Keratinocyte (primary cell): ENCODE measurements at regions not wholly inside any gene's neighbourhood (a gene's known extent, or its start where the extent isn't known, plus 50 kb on each side); places are given as distances from the start of the nearest gene placed in this dataset.
"Not testable (repeated sequence)": the region's sequence is repeated elsewhere in the genome, so short reads cannot be mapped to it uniquely, and the experiment has no call there.

Experiments used
- EZH2 ChIP-seq: IDR thresholded peaks from one replicate; pipeline ENCODE4 v1.6.1; 2012; ENCODE audit warnings: inconsistent platforms, mild to moderate bottlenecking, low read length, moderate library complexity
- TF ChIP-seq, protein P1 (sequence below), 3 experiments: IDR thresholded peaks in 1 of 3; conservative IDR thresholded peaks in 1 of 3; optimal IDR thresholded peaks in 1 of 3; 2 replicates in 2 of 3; 3 replicates in 1 of 3; pipeline versions ENCODE3 to v1.5.1; 2011; ENCODE audit warnings: low read length in 3 of 3, mild to moderate bottlenecking in 3 of 3, moderate library complexity in 2 of 3, control low read depth in 1 of 3, inconsistent platforms in 1 of 3; ENCODE audit not compliant: insufficient read depth in 2 of 3; ENCODE audit errors: extremely low read depth in 1 of 3

DNA sequence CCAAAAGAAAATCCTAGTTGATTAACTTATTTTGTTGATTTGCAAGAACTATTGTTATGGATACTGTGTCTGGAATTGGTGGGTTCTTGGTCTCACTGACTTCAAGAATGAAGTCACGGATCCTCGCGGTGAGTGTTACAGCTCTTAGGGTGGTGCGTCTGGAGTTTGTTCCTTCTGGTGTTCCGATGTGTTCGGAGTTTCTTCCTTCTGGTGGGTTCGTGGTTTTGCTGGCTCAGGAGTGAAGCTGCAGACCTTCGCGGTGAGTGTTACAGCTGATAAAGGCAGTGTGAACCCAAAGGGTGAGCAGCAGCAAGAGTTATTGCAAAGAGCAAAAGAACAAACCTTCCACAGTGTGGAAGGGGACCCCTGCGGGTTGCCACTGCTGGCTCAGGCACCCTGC lies 55.4 kb upstream of the P3H2 start:
- TF ChIP-seq, protein P1, sequence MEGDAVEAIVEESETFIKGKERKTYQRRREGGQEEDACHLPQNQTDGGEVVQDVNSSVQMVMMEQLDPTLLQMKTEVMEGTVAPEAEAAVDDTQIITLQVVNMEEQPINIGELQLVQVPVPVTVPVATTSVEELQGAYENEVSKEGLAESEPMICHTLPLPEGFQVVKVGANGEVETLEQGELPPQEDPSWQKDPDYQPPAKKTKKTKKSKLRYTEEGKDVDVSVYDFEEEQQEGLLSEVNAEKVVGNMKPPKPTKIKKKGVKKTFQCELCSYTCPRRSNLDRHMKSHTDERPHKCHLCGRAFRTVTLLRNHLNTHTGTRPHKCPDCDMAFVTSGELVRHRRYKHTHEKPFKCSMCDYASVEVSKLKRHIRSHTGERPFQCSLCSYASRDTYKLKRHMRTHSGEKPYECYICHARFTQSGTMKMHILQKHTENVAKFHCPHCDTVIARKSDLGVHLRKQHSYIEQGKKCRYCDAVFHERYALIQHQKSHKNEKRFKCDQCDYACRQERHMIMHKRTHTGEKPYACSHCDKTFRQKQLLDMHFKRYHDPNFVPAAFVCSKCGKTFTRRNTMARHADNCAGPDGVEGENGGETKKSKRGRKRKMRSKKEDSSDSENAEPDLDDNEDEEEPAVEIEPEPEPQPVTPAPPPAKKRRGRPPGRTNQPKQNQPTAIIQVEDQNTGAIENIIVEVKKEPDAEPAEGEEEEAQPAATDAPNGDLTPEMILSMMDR (optimal IDR thresholded peaks at IDR 0.05 in 1 of 3, IDR thresholded peaks at IDR 0.05 in 1 of 3, conservative IDR thresholded peaks at IDR 0.05 in 1 of 3; ENCODE audit: extremely low read depth in 1 of 3, insufficient read depth in 2 of 3, low read length in 3 of 3): not testable (repeated sequence)
- TF ChIP-seq EZH2: not testable (repeated sequence)
